NCI-H2081 (cell line): ENCODE measurements at regions not wholly inside any gene's neighbourhood (a gene's known extent, or its start where the extent isn't known, plus 50 kb on each side); places are given as distances from the start of the nearest gene placed in this dataset.
"Not testable (repeated sequence)": the region's sequence is repeated elsewhere in the genome, so short reads cannot be mapped to it uniquely, and the experiment has no call there.

ENCODE experiments used
- DNase-seq, 2 experiments: peaks; one replicate each; lab custom pipeline; 2025; lab: John Stamatoyannopoulos, UW

- DNase-seq = not testable (repeated sequence)
These were observed 55.3 kb downstream of the BBS10 start for GRCh38 chr12:76292891-76293290.

GRCh38 chr12:76292305-76292704 lies 55.9 kb downstream of the BBS10 start:
- DNase-seq = not testable (repeated sequence)

GRCh38 chr12:76290963-76291859 lies 57.0 kb downstream of the BBS10 start:
- no peak for DNase-seq

DNA sequence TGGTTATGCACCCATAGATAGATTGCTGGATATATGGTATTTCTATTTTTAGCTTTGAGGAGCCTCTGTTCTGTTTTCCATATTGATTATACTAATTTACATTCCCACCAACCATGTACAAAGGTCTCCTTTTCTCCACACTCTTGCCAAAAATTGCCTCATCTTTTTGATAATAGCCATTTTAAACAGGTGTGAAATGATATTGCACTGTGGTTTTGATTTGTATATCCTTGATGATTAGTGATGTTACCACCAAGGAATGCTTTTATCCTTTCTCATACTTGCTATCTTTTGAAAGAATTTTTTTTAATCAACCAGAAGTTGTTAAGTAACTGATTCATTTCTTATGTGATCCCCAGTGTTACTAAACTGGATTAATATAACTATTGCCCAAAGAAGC lies 60.0 kb downstream of the BBS10 start:
- no peak for DNase-seq

- no peak for DNase-seq
These were observed 63.1 kb downstream of the BBS10 start for GRCh38 chr12:76284816-76285750.

DNA sequence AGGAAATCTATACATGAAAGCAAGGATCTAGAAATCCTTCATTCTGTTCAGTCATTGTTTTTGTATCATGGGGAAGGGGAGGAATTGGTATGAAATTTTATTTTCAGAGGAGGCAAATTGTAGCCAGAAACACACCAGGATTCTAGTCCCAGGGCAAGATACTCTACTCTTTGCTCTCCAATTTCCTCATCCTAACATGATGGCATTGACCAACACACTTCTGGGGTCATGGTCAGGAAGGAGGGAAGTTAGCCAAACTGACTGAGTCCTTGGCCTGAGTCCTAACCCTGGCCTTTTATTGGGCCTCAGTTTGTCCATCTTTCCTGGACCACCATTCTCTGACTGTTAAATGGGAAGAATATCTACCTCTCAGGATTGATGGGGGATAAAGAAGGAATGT lies 65.5 kb downstream of the BBS10 start:
- no peak for DNase-seq

GRCh38 chr12:76277480-76277879 lies 70.7 kb downstream of the BBS10 start:
- DNase-seq = no peak

DNA sequence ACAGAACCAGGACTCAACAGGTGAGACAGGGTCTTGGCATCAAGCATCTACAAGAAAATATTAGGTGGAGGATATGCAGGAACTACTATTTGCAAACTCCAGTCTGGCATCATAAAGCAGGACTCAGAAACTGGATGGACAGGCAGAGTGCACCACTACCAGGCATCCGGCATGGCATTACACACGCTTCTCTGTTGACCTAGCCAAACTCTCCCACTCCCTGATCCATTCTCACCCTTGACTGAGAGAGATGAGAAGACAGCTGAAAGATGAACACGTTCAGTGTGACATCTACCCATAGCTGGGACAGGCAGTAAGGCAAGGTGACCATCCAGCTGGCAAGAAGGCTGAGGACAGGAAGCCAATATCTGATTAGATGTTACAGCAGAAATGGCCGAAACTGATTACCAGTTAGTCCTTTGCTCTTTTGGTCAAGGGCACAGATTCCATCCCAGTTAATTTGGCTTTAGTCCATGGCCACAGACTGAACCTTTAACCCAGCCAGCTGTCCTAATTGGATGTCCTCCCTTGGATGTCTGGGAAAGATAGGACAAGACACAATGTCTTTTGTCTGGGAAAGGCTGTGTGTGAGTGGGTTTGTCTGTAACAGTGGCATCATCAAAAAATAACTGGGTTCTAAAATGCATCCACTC lies 71.6 kb downstream of the BBS10 start:
- no peak for DNase-seq

- DNase-seq = no peak
These were observed 72.6 kb downstream of the BBS10 start for GRCh38 chr12:76275511-76276093.

GRCh38 chr12:76274420-76275083 lies 73.7 kb downstream of the BBS10 start:
- DNase-seq = no peak

- no peak for DNase-seq
These were observed 75.9 kb downstream of the BBS10 start for GRCh38 chr12:76272287-76272686.

DNA sequence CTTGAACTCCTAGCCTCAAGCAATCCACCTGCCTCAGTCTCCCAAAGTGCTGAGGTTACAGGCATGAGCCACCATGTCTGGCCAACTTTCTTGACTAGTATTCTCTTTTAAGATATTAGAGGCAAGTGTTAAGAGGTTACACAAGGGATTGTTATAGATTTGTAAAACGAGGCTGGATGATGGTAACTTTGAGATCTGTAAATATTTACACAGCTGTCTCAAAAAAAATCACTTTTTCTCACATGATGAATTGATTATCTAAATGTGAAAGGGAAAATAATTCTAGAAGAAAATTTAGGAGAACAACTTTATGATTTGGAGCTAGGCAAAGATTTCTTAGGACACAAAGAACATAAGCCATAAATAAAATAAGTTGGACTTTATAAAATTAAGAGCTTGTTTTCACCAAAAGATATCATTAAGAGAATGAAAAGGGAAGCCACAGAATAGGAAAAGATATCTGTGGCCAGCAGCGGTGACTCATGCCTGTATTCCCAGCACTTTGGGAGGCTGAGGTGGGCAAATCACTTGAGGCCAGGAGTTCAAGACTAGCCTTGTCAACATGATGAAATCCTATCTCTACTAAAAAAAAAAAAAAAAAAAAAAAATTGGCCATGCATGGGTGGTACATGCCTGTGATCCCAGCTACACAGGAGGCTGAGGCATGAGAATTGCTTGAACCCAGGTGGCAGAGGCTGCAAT lies 77.4 kb downstream of the BBS10 start:
- no peak for DNase-seq

- DNase-seq = no peak
These were observed 79.9 kb downstream of the BBS10 start for GRCh38 chr12:76268267-76268666.

DNA sequence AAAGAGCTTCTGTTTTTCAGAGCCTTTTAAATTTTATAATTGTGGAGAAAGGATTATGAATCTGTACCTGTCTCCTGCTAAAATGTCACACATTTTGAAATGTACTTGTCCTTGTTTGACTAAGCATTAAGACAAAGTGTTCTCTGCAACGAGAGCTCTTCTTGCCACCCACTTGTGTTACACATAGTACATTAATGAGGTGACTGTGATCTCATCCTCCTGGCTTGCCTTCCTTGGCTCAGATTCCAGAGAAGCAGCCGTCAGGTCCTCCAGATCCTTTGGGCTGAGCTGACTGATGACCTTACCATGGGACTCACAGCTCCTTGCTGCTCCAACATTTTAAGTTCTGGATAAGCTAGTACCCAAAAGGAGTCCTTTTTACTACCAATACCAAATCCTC lies 81.4 kb downstream of the BBS10 start:
- DNase-seq = no peak

- no peak for DNase-seq
These were observed 82.6 kb downstream of the BBS10 start for GRCh38 chr12:76265424-76266180.

DNA sequence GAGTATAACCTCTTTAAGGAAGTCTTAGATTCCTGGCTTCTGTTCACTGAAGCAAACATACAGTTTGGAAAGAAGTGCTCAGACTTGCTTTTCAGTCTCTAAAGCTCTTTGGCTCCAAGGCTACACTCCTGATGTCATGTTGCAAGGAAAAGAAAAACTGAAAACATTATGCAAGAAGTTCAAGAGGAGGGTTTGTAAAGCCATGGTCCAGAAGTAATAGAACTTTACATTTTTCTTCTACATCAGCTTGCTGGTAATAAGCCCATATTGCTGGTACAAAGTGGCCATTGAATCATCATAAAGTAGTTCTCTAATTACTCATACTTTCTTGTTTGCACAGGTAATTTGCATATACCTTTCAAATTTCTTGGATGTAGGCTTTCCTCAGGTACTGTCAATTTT lies 83.6 kb downstream of the BBS10 start:
- no peak for DNase-seq

DNA sequence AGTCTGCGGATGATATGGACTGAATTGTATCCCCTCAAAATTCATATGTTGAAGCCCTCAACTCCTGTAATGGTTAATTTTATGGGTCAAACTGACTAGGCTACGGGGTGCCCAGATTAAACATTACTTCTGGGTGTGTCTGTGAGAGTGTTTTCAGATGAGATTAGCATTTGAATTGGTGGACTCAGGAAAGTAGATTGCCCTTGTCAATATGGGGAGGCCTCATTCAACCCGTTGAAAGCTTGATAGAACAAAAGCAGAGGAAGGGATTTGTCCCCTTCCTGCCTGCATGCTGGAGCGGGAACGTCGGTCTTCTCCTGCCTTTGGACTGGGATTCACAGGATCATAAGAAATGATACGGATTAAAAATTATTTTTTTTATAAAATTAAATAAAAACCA lies 84.5 kb downstream of the BBS10 start:
- DNase-seq = no peak

- DNase-seq = no peak
These were observed 87.8 kb downstream of the BBS10 start for GRCh38 chr12:76260390-76260748.

- no peak for DNase-seq
These were observed 88.4 kb downstream of the BBS10 start for GRCh38 chr12:76259660-76260389.
